ENCODE measurements at regions not wholly inside any gene's neighbourhood (a gene's known extent, or its start where the extent isn't known, plus 50 kb on each side); places are given as distances from the start of the nearest gene placed in this dataset.
"Not testable (repeated sequence)": the region's sequence is repeated elsewhere in the genome, so short reads cannot be mapped to it uniquely, and the experiment has no call there.

DNA sequence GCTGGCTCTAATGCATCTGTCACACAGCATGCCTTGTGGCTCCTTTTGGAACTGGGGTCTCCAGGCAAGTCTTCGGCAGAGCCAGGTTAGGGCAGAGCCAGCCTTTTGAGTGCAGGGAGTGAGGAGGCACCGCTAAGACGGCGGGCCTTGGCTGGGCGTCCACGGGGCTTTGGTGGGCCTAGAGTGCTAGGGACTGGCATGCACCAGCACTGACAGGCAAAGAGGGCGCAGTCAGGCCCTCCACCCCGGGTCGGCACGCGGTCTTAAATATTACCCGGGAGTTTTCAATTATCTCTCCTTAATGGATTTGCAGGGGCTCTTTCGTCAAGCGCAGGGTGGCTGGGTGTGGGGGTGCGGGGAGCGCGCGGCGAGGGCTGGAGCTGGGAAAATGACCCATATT is 444.4 kb downstream of the SPATA31A7 start (continued):
- TF ChIP-seq POU5F1 (IDR thresholded peaks at IDR 0.05; ENCODE audit: low read depth, low read length) (no peak), POLR2A (IDR thresholded peaks at IDR 0.05; ENCODE audit: control extremely low read depth in 1 of 2, low read depth in 2 of 2, low read length in 2 of 2) (no peak), EP300 (IDR thresholded peaks at IDR 0.05; ENCODE audit: borderline replicate concordance in 1 of 2, low read depth in 2 of 2, low read length in 2 of 2) (no peak)

GRCh38 chr9:61664232-61664631 is 474.4 kb downstream of the SPATA31A7 start:
- H4K5ac ChIP-seq (ENCODE audit: insufficient read length, low read depth, low read length); H3K79me1 ChIP-seq (ENCODE audit: low read depth, low read length); H4K8ac ChIP-seq (ENCODE audit: extremely low read depth, insufficient read depth, low read length); DNase-seq (ENCODE audit: low read depth in 1 of 2, low spot score in 2 of 2); H2BK15ac ChIP-seq (ENCODE audit: low read length); H3K4me2 ChIP-seq (ENCODE audit: insufficient read depth in 1 of 2, low read depth in 2 of 2, low read length in 2 of 2); H3K79me2 ChIP-seq (ENCODE audit: control insufficient read depth in 1 of 2, insufficient read depth in 2 of 2, low read length in 2 of 2); H3K27me3 ChIP-seq (replicated peaks in 1 of 4; ENCODE audit: control insufficient read depth in 3 of 4, extremely low read depth in 1 of 4, insufficient read depth in 3 of 4, low read length in 3 of 4); H3K36me3 ChIP-seq (ENCODE audit: control insufficient read depth in 2 of 4, insufficient read depth in 4 of 4, low read length in 3 of 4); FAIRE-seq; H3K27ac ChIP-seq (ENCODE audit: low read depth, low read length); H2BK20ac ChIP-seq (ENCODE audit: low read length); H2AFZ ChIP-seq (ENCODE audit: low read length); H3K4me1 ChIP-seq (replicated peaks in 1 of 4; ENCODE audit: control insufficient read depth in 3 of 4, insufficient read depth in 4 of 4, low read length in 3 of 4); H3K14ac ChIP-seq (ENCODE audit: insufficient read length); H3K56ac ChIP-seq (replicated peaks; ENCODE audit: insufficient read length, low read depth, low read length); H3K23me2 ChIP-seq (ENCODE audit: low read depth, low read length); H2AK5ac ChIP-seq (ENCODE audit: low read depth, low read length); H4K20me1 ChIP-seq (replicated peaks in 1 of 2; ENCODE audit: control insufficient read depth in 1 of 2, insufficient read depth in 2 of 2, low read length in 2 of 2); CTCF ChIA-PET (ENCODE audit: partially characterized antibody); POLR2A ChIA-PET (ENCODE audit: partially characterized antibody); H3K9ac ChIP-seq (replicated peaks in 1 of 4; ENCODE audit: extremely low read depth in 1 of 4, low read depth in 3 of 4, low read length in 3 of 4); H3K4me3 ChIP-seq (ENCODE audit: extremely low read depth in 1 of 4, insufficient read depth in 2 of 4, low read depth in 3 of 4, low read length in 4 of 4); H3K18ac ChIP-seq (ENCODE audit: extremely low read depth, low read length); H3K4ac ChIP-seq (replicated peaks; ENCODE audit: insufficient read length, low read depth, low read length); H2BK5ac ChIP-seq (ENCODE audit: low read depth, low read length); H2BK12ac ChIP-seq (ENCODE audit: low read depth, low read length); H2BK120ac ChIP-seq (replicated peaks; ENCODE audit: low read depth, low read length); H3K23ac ChIP-seq (ENCODE audit: insufficient read length); H4K91ac ChIP-seq (replicated peaks; ENCODE audit: insufficient read length, low read length): not testable (repeated sequence)
- WGBS, 2 experiments (ENCODE audit: extremely low coverage in 1 of 2, insufficient coverage in 1 of 2, insufficient read length in 1 of 2, insufficient replicate concordance in 2 of 2, low coverage in 1 of 2, low lambda C conversion rate in 2 of 2, missing lambda C conversion rate in 1 of 2), result 83% methylated on average over 5 of the region's 6 CpGs; no CpG with 5 or more reads in 1 of the 2 experiments
- peaks cover 5 to 45% of the 10 kb centered on the region in 2 experiments; a peak in 3 of 4 replicates for H3K9me3 ChIP-seq (ENCODE audit: insufficient read depth in 2 of 2, low read depth in 1 of 2, low read length in 1 of 2)

Measured in H1 (cell line).